NCI-H2227 treated with DMSO at 0.1 percent for 48 hours (cell line): ENCODE measurements at regions not wholly inside any gene's neighbourhood (a gene's known extent, or its start where the extent isn't known, plus 50 kb on each side); places are given as distances from the start of the nearest gene placed in this dataset.

Source experiments
- DNase-seq: peaks from one replicate; lab custom pipeline; 2025; lab: John Stamatoyannopoulos, UW

GRCh38 chr9:90419221-90419851, 223.3 kb downstream of the DIRAS2 start:
- no peak for DNase-seq

DNA sequence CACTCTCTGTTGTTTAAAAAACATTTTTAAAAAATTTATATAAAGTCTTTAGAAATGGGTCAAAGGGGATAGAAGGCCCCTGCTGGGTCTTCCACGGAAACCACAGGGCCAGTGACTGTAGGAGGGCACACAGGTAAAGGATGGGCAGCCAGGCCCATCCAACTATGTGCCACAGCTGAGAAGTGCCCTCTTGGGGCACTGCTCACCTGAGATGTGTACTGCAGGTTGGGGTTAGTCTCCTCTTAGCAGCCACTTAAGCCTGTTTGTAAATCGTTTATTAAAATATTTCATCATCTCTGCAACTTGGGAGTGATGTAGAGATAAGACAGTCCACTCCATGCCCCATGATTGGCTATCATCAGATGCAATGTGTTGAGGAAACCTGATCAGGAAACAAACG, 222.4 kb downstream of the DIRAS2 start:
- DNase-seq, result no peak

DNA sequence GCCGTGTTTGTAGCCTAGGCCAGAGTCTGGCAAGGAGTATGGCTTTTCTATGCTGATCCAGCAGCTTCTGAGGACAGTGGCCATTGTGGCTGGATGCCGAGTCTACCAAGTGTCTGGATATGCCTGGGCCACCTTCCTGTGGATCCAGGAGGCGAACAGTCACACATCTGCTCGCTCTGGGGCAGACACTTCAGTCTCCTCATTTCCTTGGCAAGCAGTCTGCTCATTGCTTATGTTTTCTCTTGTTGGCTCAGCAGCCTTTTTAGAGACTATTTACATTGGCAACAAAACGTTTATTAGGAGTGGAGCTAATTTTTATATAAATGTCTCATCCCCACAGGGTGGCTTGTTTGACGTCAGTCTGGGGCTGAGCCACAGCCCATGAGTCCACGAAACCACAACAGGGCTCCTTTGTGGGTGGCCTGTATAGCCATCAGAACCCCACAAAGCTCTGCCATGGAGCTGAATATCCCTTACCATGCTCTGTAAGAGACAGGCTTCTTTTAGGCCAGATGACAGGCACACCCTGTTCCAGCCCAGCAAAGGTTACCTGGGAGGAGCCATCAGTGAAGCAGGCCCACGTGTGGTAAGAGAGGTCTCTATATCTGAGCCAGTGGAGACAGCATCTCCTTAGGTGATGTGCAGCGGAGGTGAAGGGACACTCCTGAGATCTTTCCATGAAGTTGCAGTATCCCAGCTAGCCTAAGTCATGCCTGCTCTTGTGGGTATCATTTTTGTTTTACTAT, 221.7 kb downstream of the DIRAS2 start:
- DNase-seq, result no peak

DNA sequence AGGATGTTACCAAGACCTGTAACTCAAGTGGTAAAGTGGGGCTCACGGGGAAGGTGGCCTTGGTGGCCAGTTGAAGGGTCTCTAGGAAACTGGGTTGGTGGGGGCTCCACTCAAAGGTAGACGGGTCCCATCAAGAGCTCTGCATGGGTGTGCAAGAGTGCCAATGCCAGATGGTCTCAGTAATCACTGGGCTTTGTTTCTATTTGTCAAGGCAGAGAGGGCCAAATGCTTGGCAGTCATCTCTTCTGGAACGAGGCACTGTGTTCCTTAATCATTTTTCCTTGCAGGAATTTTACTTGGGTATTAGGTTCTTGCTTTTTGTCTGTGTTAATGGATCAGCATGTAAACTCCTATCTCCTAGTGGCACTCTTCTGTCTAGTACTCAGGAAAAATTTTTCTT, 220.8 kb downstream of the DIRAS2 start:
- DNase-seq, result no peak

DNA sequence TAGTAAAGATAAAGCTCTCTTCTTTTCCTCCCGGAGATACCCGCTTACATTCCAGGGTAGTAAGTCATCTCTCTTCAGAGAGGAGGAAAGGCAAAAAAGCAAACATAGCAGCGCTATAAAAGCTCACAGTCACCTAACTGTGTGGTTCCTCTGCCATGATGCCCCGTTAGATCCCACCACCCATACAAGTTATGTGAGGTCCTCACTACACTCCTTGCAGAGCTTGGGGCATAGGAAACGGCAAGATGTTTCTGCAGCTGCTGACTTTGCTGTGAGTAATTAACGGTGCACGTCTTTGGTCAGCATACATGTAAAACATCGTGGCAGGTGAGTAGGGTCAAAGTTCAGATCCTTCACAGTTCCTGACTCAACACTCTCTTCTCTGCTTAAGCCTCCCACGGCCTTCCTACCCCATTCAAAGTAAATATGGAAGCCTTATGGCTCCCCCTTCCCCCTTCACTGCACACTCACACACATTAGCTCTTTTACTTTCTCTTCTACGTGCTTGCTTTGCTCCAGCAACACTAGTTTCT, 218.9 kb downstream of the DIRAS2 start:
- no peak for DNase-seq

DNA sequence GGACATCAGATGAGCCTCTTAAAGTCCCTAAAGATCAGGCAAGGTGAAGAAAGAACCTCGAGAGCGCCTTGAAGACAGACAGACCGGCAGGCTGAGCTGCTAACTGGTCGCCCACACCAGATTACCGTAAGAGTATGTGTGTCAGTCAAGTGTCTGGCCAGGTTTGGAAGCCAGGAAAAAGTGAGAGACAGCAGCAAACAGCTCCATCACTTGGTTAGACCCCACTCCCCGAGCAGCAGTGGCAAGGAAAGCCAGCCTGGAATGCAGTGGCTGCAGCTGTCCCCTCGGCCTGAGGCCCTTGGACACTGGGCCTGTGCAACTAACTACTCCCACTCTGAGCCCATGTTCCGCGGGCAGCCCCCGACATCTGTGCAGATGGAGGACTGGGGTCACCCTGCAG, 214.1 kb downstream of the DIRAS2 start:
- no peak for DNase-seq

GRCh38 chr9:90432951-90433350, 209.7 kb downstream of the DIRAS2 start:
- DNase-seq, result peak; percentile 70

- peak; percentile 71 for DNase-seq
Measured at GRCh38 chr9:90433398-90433941, 209.2 kb downstream of the DIRAS2 start.

DNA sequence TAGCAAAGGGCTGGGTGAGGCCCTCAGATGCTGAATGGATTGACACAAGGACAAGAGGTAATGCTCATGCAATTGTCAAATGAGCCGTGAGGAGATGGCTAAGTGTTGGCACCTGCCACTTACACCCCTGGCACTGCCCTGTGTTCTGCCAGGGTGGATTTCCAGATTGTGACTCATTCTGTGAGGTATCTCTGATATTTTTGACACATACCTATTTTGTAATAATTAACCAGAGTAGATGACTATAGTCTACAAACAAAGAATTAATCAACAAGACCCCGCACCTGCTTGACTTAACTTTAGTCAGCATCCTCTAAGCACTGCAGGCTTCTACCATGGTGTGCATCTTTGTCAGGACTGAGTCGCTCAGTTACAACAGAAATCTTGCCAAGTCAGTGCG, 200.8 kb downstream of the DIRAS2 start:
- no peak for DNase-seq

- no peak for DNase-seq
Measured at GRCh38 chr9:90442723-90443122, 199.9 kb downstream of the DIRAS2 start.

DNA sequence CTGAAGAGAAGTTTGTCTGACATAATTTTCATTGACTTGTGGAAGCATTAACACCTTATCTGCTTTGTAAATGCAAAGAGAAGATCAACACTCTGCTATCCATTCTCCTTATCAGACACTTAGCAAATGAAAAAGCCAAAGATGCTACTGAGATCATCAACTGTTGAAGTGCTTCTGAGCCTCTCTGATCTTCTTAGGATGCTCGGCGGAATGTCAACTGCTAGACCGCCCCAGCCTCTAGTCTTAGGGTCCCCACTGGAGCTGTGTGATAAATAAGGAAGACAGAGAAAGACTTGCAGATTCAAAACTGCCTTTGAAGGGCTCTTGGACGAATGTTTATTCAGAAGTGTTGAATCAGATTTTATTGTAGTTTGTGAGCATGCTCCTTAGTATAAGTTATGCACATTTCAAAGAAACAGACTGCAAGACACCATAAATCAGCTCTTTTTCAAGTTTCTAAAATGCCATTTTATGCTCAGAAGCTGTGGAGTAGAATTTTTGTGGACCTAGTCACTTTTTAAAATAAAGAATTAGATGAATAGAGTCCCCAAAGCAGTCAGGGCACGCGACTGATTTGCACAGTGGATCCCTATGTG, 197.9 kb downstream of the DIRAS2 start:
- DNase-seq, result no peak

DNA sequence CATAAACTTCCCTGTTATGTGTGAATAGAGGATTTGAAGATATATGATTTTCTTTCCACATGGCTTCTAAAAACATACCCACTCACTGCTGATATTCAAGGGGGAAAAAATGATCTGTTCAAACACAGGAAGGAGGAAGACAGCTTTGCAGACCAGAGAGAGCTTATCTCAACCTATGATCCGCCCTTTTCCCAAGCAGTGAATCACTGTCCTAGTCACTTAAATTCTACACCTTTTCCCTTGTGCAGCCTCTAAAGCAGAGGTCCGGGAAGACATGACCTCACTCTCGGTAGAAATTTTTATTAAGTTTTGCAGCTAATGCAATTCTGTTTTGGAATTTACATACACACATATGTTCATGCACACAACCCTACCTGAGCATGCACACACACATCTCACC, 197.2 kb downstream of the DIRAS2 start:
- no peak for DNase-seq

DNA sequence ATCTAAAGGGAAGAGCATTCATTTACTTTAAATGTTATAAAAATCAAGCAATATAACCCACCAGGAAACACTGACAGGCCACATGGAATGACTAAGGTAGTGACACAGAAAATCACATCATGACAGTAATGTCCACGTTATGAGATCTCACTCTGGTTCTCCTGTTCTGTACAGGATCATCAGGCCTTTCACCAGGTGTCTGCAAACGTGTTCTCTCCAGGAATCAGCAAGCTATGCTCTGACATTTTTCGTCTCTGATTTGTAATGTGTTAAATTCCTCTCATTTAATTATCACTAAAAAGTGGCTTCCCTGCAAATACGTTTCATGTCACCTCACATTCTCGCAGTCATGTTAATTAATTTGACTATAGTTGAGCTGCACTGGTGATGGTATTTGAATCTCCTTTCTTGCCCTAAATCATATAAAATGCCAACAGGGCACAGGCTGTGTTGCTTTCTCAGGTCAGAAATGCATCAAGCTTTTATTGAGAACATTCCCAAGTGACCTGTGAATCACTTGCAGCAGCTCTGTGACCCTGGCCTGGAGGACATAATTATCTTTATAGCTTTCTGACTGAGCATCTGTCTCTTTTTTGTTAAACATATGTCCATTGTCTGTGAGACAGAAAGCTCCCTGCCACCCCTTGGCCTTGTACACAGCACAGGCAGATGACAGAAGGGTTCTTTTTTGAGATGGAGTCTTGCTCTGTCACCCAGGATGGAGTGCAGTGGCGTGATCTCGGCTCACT, 196.2 kb downstream of the DIRAS2 start:
- no peak for DNase-seq

GRCh38 chr9:90447773-90448172, 194.9 kb downstream of the DIRAS2 start:
- no peak for DNase-seq

DNA sequence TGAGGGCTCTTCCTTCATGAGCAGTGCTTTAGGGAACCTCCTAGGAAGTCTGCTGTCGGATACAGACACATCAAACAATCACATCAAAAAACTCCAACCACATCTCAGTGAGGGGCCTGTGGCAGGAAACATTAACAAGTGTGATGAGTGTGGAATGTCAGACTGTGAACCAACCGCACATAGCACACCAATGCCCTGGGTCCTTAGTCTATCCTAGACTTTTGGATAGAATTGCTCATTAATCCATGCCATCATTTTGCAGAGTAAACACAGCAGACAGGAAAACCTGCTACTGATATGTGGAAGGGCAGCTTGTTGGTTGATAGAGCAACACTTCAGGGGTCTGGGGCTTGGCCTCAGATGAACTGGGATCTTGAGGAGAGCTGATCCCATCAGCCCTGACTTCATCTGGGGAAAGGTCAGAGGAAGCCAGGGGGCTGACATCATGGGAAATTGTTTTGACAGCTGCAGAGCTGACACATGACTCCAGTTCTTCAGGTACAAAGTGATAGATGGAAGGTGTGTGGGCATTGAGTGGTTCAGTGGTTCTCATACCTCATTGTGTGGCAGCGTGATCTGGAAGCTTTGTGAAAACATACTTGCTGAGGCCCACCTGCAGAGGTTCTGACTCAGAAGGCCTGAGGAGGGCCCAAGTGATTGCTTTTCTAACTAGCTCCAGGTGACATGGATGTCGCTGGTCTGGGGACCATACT, 193.3 kb downstream of the DIRAS2 start:
- DNase-seq, result no peak

DNA sequence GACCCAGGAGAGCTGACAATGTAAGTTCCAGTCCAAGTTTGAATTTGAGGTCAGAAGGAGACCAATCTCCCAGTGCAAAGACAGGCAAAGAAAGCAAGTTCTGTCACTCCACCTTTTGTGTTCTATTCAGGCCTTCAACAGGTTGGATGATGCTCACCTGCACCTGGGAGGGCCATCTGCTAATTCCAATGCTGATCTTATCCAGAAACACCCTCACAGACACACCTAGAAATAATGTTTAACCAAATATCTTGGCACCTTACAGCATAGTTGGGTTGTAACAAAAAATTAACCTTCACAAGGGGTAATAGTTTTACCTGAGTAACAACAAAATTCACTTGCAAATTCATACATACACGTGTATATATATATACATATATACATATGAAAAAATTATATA, 190.8 kb downstream of the DIRAS2 start:
- no peak for DNase-seq

- DNase-seq, result no peak
Measured at GRCh38 chr9:90455316-90455715, 187.3 kb downstream of the DIRAS2 start.

- DNase-seq, result no peak
Measured at GRCh38 chr9:90457386-90458190, 185.0 kb downstream of the DIRAS2 start.

- DNase-seq, result no peak
Measured at GRCh38 chr9:90458485-90458884, 184.1 kb downstream of the DIRAS2 start.

DNA sequence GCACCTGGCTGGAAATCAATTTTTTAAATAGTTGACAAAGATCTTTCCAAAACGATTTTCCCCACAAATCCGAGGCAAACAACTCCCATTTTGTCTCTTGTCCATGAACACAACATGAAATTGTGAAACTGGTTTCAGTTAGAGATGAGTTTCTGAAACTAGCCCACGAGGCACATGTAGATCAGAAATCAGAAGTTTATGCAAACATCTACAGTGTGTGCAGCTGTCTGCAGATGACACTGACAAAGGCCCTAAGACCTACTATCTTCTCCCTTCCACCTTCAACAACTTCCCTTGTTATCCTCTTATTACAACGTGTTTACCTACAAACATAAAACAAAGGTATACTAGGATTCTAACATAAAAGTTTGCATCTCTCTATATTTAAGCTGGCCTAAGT, 183.3 kb downstream of the DIRAS2 start:
- no peak for DNase-seq

- no peak for DNase-seq
Measured at GRCh38 chr9:90460220-90460619, 182.4 kb downstream of the DIRAS2 start.
